Spleen (tissue), 11 donors: ENCODE measurements at regions not wholly inside any gene's neighbourhood (a gene's known extent, or its start where the extent isn't known, plus 50 kb on each side); places are given as distances from the start of the nearest gene placed in this dataset.

Experiments
- DNase-seq: peaks from one replicate; pipeline ENCODE4 v3.0.0-alpha.2; 2020
- H3K27ac ChIP-seq, 8 donors: fragments of 200-600 bp; sonication (generic) in 7 of 8; 1 replicate in 4 of 8; 2 replicates in 4 of 8; pipeline versions ENCODE4 v1.5.0 to v1.8.0; 2016 to 2021; ENCODE audit warnings: inconsistent platforms in 4 of 8, mild to moderate bottlenecking in 4 of 8, moderate library complexity in 1 of 8
- H3K27me3 ChIP-seq, 7 donors: fragments of 200-600 bp; sonication (generic) in 6 of 7; replicated peaks in 1 of 7; 1 replicate in 4 of 7; 2 replicates in 3 of 7; pipeline versions ENCODE4 v1.5.0 to v1.8.0; 2016 to 2021; ENCODE audit warnings: inconsistent platforms in 3 of 7, mild to moderate bottlenecking in 1 of 7
- H3K36me3 ChIP-seq, 6 donors: fragments of 200-600 bp; sonication (generic) in 5 of 6; 1 replicate in 4 of 6; 2 replicates in 2 of 6; pipeline versions ENCODE4 v1.5.0 to v1.8.0; 2016 to 2021; ENCODE audit warnings: inconsistent platforms in 2 of 6
- H3K4me1 ChIP-seq, 6 donors: fragments of 200-600 bp; sonication (generic) in 5 of 6; 1 replicate in 3 of 6; 2 replicates in 3 of 6; pipeline versions ENCODE4 v1.5.0 to v1.8.0; 2016 to 2021; ENCODE audit warnings: inconsistent platforms in 3 of 6
- H3K4me3 ChIP-seq, 8 donors: fragments of 200-600 bp; sonication (generic) in 7 of 8; 1 replicate in 4 of 8; 2 replicates in 4 of 8; pipeline versions ENCODE4 v1.5.0 to v1.8.0; 2016 to 2021; ENCODE audit warnings: inconsistent platforms in 4 of 8, mild to moderate bottlenecking in 4 of 8, moderate library complexity in 2 of 8
- H3K9me3 ChIP-seq, 8 donors: fragments of 200-600 bp; sonication (generic) in 7 of 8; 1 replicate in 4 of 8; 2 replicates in 4 of 8; pipeline versions ENCODE4 v1.5.0 to v1.8.0; 2016 to 2021; ENCODE audit warnings: inconsistent platforms in 4 of 8
- CTCF ChIP-seq, 11 experiments: fragments of 200-600 bp in 7 of 11; fragments of 450-650 bp in 4 of 11; sonication (generic) in 4 of 11; IDR thresholded peaks in 8 of 11; conservative IDR thresholded peaks in 3 of 11; 1 replicate in 7 of 11; 2 replicates in 4 of 11; pipeline versions ENCODE4 v1.4.0 to v1.8.0; 2016 to 2021; ENCODE audit warnings: antibody characterized with exemption in 11 of 11, inconsistent platforms in 4 of 11, mild to moderate bottlenecking in 1 of 11
- POLR2A ChIP-seq, 3 donors: fragments of 450-650 bp; IDR thresholded peaks; one replicate each; pipeline ENCODE4 v1.5.1; 2017; ENCODE audit warnings: antibody characterized with exemption in 3 of 3, mild to moderate bottlenecking in 1 of 3
- POLR2AphosphoS5 ChIP-seq, 3 donors: sonication (generic); formaldehyde crosslinking; IDR thresholded peaks; one replicate each; pipeline ENCODE4 v1.5.1; 2017; ENCODE audit warnings: antibody characterized with exemption in 3 of 3
- WGBS, 5 donors: extraction: QIAGEN DNeasy Blood & Tissue Kit in 3 of 5; methylation state at CpG; one replicate each; pipeline versions ENCODE4 v1.1.5 to v1.1.7; 2013 to 2018; 5-methylcytosine and 5-hydroxymethylcytosine counted together
- intact Hi-C: fragments of 100-400 bp; cut with DNase I; formaldehyde crosslinking; loops from one replicate; pipeline ENCODE4 v1.15.0; 2023; ENCODE audit warnings: low total_unique reads
- donor health status: healthy with polysubstance abuse.
- donor health status: DM: no; HTN: no; CAD: no; lungs with moderate emphysema.
- donor health status: DM: no; HTN: no; CAD: no.
- donor health status: Bipolar disorder and iron deficiency.
- donor health status: healthy.
- donor health status: DM: no; HTN: no; CAD: no.
- donor health status: DM: yes; HTN: yes; CAD: no.

- H3K27me3 ChIP-seq: no peaks in the 10 kb centered on the region
- no peak for DNase-seq
- peaks cover 0 to 33% (median 21%) of the 10 kb centered on the region in 8 donors for H3K9me3 ChIP-seq
- intact Hi-C loops: no loop called here
- H3K27ac ChIP-seq: no peak overlapping the region
- 59 to 78% (median 69%) methylated on average over 3 of the region's 3 CpGs for WGBS, 5 donors
- no peaks in the 10 kb centered on the region for H3K4me1 ChIP-seq
- H3K4me3 ChIP-seq: no peak overlapping the region
- H3K36me3 ChIP-seq: no peaks in the 10 kb centered on the region
- TF ChIP-seq POLR2AphosphoS5 (IDR thresholded peaks at IDR 0.05): no peak
These were observed 1968.2 kb upstream of the NUDT12 start for GRCh38 chr5:105530716-105531261.

DNA sequence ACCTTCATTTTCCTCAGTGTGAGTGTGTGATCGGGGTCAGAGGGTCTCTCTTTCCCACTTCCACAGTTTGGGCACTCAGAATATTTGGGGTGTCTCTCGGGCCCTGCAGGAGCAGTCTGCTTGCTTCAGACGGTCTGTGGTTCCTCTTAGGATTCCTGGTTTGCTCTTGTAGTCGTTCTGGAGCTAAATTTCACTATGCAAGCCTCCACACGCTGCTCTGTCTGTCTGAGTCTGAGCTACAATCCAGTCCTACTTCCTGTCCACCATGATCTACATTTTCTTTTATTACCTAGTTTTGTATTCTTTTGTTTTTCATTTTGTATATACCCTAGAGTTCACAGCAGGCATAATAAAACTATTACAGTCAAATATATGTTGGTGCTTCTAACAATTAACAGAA lies 1967.3 kb upstream of the NUDT12 start:
- Histone ChIP-seq H3K27ac (no peak overlapping the region), H3K4me3 (no peak overlapping the region), H3K36me3 (no peaks in the 10 kb centered on the region), H3K4me1 (no peaks in the 10 kb centered on the region), H3K9me3 (peaks cover 0 to 40% (median 21%) of the 10 kb centered on the region in 8 donors), H3K27me3 (no peaks in the 10 kb centered on the region)
- WGBS, 5 donors: 55 to 72% (median 64%) methylated on average over 5 of the region's 5 CpGs
- TF ChIP-seq CTCF (IDR thresholded peaks at IDR 0.05 in 8 of 11, conservative IDR thresholded peaks at IDR 0.05 in 3 of 11): no peak
- no peak for TF ChIP-seq POLR2AphosphoS5 (IDR thresholded peaks at IDR 0.05)
- no peak for TF ChIP-seq POLR2A (IDR thresholded peaks at IDR 0.05)
- no peak for DNase-seq
- intact Hi-C loops: no loop called here

GRCh38 chr5:105508519-105508918 lies 1945.9 kb upstream of the NUDT12 start:
- no peak overlapping the region for H3K4me3 ChIP-seq
- no peaks in the 10 kb centered on the region for H3K36me3 ChIP-seq
- TF ChIP-seq POLR2AphosphoS5 (IDR thresholded peaks at IDR 0.05) (no peak), CTCF (IDR thresholded peaks at IDR 0.05 in 8 of 11, conservative IDR thresholded peaks at IDR 0.05 in 3 of 11) (no peak), POLR2A (IDR thresholded peaks at IDR 0.05) (no peak)
- H3K4me1 ChIP-seq: no peaks in the 10 kb centered on the region
- intact Hi-C loops: no loop called here
- DNase-seq: no peak
- WGBS, 5 donors: 64 to 84% (median 74%) methylated on average over 2 of the region's 2 CpGs
- no peaks in the 10 kb centered on the region for H3K27me3 ChIP-seq
- no peak overlapping the region for H3K27ac ChIP-seq
- H3K9me3 ChIP-seq: peaks cover 0 to 5% (median 0%) of the 10 kb centered on the region in 8 donors

- Histone ChIP-seq H3K9me3 (no peaks in the 10 kb centered on the region), H3K4me3 (no peak overlapping the region), H3K4me1 (no peaks in the 10 kb centered on the region), H3K27me3 (no peaks in the 10 kb centered on the region), H3K36me3 (no peaks in the 10 kb centered on the region), H3K27ac (no peak overlapping the region)
- DNase-seq: no peak
- intact Hi-C loops: no loop called here
- 43 to 62% (median 58%) methylated on average over 2 of the region's 2 CpGs for WGBS, 5 donors
- TF ChIP-seq CTCF (IDR thresholded peaks at IDR 0.05 in 8 of 11, conservative IDR thresholded peaks at IDR 0.05 in 3 of 11) (no peak), POLR2A (IDR thresholded peaks at IDR 0.05) (no peak), POLR2AphosphoS5 (IDR thresholded peaks at IDR 0.05) (no peak)
These were observed 1944.2 kb upstream of the NUDT12 start for GRCh38 chr5:105506692-105507277.
